Mucosa of gallbladder (tissue), 1 donor: ENCODE measurements at regions not wholly inside any gene's neighbourhood (a gene's known extent, or its start where the extent isn't known, plus 50 kb on each side); places are given as distances from the start of the nearest gene placed in this dataset.
"Not testable (repeated sequence)": the region's sequence is repeated elsewhere in the genome, so short reads cannot be mapped to it uniquely, and the experiment has no call there.

Experiments
- DNase-seq: peaks from one replicate; pipeline ENCODE4 v3.0.0-alpha.2; 2020; ENCODE audit warnings: low spot score
- donor health status: DM: no; HTN: no; CAD: no.

GRCh38 chr6:14597090-14597489 is 479.5 kb downstream of the CD83 start:
- no peak for DNase-seq

GRCh38 chr6:14598017-14598864 is 480.7 kb downstream of the CD83 start:
- DNase-seq: no peak

GRCh38 chr6:14600306-14600705 is 482.7 kb downstream of the CD83 start:
- DNase-seq: not testable (repeated sequence)

- DNase-seq: peak; percentile 39
Observed at GRCh38 chr6:14601490-14601889, 483.9 kb downstream of the CD83 start.

- no peak for DNase-seq
Observed at GRCh38 chr6:14606353-14606752, 488.8 kb downstream of the CD83 start.

DNA sequence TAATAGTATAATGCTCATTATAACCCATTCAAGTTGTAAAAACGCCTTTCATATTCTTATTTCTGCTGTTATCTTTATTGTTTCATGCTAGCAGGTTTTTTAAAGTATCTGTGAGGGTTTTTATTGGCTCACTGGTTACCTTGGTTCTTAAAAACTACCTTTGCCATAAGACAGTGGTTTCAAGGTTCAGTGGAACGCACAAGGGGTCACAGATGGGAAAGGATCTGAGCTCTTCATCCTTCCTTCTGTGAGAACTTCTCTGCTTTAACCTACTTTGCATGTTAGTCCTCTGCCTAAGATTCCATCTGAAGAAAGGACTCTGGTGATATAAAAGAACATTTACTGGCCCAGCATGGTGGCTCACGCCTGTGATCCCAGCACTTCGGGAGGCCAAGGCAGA is 492.6 kb downstream of the CD83 start:
- no peak for DNase-seq

GRCh38 chr6:14612016-14612980 is 494.7 kb downstream of the CD83 start:
- DNase-seq: no peak

DNA sequence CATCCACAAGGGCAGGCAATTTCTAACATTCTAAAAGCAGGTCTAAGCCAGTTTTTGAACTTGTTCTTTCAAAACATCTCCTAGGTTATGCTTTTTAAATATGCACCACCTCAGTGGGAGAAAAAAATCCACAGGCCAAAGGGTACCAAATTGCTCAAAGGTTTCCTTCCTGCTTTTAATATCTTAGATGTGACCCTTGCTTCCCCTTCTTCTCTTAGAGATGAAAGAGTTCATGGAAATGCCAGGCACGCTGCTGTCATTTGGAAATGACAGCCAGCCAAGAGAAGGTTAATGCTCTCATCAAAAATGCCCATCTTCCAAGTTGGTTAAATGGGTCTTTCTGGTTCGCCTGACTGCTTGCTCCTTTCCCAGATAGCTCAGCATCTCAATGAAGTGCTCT is 497.1 kb downstream of the CD83 start:
- no peak for DNase-seq

- DNase-seq: no peak
Observed at GRCh38 chr6:14616656-14617055, 499.1 kb downstream of the CD83 start.

GRCh38 chr6:14618759-14619418 is 501.3 kb downstream of the CD83 start:
- no peak for DNase-seq

DNA sequence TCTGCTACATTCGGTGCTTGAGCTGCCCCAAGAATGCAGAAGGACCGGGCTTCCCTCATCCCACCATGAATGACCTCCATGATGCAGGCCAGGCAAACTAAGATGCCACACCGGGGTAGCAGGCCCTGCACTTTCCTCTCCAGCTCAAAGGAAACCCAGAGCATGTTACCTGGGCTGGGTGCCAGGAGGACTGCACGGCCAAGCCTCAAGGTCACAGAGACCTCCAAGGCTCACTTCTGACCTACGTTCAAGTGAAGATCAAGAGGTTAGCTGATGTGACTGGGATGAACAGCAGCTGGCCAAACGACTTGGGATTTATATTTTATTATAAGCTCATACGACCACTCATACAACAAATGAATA is 501.8 kb downstream of the CD83 start:
- DNase-seq: no peak

- DNase-seq: no peak
Observed at GRCh38 chr6:14620522-14620921, 502.9 kb downstream of the CD83 start.

- DNase-seq: no peak
Observed at GRCh38 chr6:14621518-14621917, 503.9 kb downstream of the CD83 start.

DNA sequence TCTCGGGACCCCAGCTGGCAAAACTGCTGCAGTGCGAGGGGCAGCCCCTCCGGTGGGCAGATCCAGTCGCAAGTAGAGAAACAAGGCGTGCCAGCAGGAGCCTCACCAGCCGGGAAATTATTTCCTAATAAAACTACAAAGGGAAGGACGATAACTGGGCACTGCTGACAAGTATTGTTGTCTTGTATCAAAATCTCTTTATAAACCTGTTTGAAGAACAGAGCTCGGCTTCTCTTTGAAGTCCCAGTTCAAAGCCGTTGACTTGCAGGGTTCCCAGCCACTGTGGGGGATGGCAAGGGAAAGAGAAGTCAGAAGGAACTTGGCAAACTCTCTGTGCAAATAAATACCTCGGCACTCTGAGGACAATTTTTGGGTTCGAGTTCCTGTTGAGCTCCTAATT is 504.5 kb downstream of the CD83 start:
- no peak for DNase-seq

- no peak for DNase-seq
Observed at GRCh38 chr6:14622909-14623505, 505.4 kb downstream of the CD83 start.

DNA sequence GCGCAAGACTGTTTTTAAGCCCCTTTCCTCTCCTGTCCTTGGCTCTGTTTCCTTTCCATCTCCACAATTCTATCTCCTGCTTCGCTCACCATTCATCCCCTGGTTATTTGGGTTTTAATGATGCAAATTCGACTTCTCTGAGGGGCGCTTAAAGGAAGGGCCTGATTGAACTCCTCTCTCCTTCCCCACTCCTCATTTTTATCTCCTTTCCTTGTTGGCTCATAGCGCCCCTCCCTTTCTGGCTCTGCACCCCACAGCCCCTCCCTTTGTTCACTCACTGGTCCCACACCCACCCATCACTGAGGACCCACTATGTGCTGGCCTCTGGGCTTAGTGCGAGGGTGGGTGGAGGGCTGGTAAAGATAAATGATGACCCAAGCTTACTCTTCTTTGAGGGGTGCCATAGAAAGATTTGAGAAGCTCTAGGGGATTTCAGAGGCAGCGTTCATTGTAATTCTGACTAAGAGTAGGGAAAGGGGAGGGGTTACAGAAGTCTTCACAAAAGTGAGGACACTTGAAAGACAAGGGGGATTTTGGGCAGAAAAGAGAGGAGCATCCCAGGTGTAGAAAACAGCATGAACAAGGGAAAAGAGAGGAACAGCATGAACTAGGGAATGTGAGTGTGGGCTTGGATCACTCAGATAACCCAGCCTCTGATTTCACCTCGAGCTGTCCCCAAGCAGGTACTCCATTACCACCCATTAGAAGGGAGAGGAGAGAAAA is 507.8 kb downstream of the CD83 start:
- no peak for DNase-seq

DNA sequence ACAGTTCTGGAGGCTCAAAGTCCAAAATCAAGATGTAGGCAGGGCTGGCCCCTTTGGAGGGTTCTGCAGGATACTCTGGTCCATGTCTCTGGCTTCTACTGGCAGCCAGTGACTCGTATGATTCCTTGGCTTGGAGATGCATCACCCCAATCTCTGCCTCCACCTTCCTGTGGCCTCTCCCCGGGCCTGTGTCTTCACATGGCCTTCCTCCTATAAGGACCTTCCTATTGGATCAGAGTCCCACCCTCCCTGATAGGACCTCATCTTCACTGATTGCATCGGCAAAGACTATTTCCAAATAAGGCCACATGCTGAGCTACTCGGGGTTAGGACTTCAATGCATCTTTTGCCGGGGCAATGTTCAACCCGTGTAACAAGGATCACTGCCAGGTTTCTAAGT is 509.0 kb downstream of the CD83 start:
- no peak for DNase-seq

- no peak for DNase-seq
Observed at GRCh38 chr6:14630016-14630415, 512.4 kb downstream of the CD83 start.

DNA sequence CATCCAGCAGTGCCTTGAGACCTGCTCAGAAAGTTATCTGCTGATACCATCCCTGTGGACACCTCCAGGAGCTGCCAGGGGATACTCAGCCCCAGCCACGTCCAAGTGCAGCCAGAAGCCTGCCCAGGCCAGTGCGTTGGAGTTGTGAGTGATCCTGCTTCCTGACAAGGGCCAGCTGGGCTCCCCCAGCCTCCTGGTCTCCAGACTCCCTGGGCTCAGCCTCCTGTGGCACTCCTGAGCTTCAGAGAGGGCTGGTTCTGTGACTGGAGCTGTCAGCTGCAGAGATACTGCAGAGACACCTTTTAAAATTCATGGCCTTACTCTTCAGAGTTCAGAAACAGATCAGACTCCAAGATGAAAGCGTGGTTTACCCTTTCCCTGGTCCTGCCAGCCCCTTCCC is 515.9 kb downstream of the CD83 start:
- no peak for DNase-seq

GRCh38 chr6:14634072-14634471 is 516.5 kb downstream of the CD83 start:
- DNase-seq: no peak

DNA sequence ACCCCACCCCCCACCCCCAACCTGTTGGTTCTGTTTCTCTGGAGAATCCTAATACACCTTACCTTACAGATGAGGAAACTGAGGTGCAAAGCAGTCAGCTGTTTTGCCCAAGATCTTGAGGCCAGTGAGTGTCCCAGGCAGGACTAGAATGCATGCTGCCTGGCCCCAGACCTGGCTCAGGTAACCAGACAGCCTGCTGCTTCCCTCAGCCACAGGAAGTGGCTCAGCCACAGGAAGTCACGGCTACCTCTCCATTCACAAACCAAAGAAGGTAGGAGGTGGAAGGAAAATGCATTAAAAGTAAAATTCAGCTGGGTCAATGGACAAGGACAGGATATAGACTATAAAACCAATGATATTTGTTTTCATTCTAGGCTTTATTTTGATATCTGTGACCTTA is 517.6 kb downstream of the CD83 start:
- DNase-seq: no peak
